AG09319 (cell line): ENCODE measurements at regions not wholly inside any gene's neighbourhood (a gene's known extent, or its start where the extent isn't known, plus 50 kb on each side); places are given as distances from the start of the nearest gene placed in this dataset.
"Not testable (repeated sequence)": the region's sequence is repeated elsewhere in the genome, so short reads cannot be mapped to it uniquely, and the experiment has no call there.

ENCODE experiments used
- DNase-seq: peaks from one replicate; pipeline ENCODE4 v3.0.0-alpha.2; 2010; ENCODE audit warnings: low read depth; ENCODE audit errors: extremely low read depth
- CTCF ChIP-seq: IDR thresholded peaks from 2 replicates; pipeline ENCODE4 v1.5.1; 2011; ENCODE audit warnings: low read depth, mild to moderate bottlenecking, inconsistent platforms, low read length, moderate library complexity

- DNase-seq: no peak
- no peak for TF ChIP-seq CTCF
Observed at GRCh38 chr1:29999595-29999994, 723.8 kb downstream of the MATN1 start.

- no peak for DNase-seq
- no peak for TF ChIP-seq CTCF
Observed at GRCh38 chr1:29998686-29999085, 724.7 kb downstream of the MATN1 start.

- DNase-seq: not testable (repeated sequence)
Observed at GRCh38 chr1:29997818-29998217, 725.6 kb downstream of the MATN1 start.

GRCh38 chr1:29993950-29994349 lies 729.4 kb downstream of the MATN1 start:
- no peak for DNase-seq
- no peak for TF ChIP-seq CTCF

GRCh38 chr1:29991815-29992214 lies 731.6 kb downstream of the MATN1 start:
- no peak for TF ChIP-seq CTCF
- no peak for DNase-seq

GRCh38 chr1:29991025-29991424 lies 732.4 kb downstream of the MATN1 start:
- no peak for DNase-seq
- no peak for TF ChIP-seq CTCF

GRCh38 chr1:29990304-29990703 lies 733.1 kb downstream of the MATN1 start:
- no peak for DNase-seq
- no peak for TF ChIP-seq CTCF

- DNase-seq: no peak
- TF ChIP-seq CTCF: no peak
Observed at GRCh38 chr1:29986986-29987385, 736.4 kb downstream of the MATN1 start.
